ENCODE measurements at regions not wholly inside any gene's neighbourhood (a gene's known extent, or its start where the extent isn't known, plus 50 kb on each side); places are given as distances from the start of the nearest gene placed in this dataset.

DNA sequence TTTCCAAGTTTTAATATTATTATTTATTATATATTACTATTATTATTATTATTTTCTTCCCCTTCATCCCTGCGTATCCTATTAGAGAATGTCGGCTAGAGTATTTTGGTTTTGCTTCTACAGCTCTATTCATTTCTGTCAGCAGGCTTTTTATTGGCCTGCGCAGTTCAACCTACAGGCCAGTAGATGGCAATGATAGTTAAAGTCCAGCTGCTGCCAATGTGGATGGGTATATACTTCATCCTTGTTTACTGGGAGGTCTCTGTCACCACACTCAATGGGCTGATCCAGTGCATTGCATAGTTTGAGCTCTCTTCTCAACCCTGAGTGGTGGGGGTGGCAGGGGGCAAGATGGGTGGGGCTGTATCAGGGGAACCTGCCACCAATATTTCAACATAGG, 799.8 kb downstream of the NSUN3 start:
- in situ Hi-C loops (cut with HindIII; ENCODE audit: low pct_unique_long_range_greater_than_20kb, low sequenced_read_pairs): no loop called here
- peak; percentile 36 to 79 for DNase-seq (ENCODE audit: low read depth in 1 of 2, low spot score in 1 of 2)
- no peak for TF ChIP-seq JUND (IDR thresholded peaks at IDR 0.05; ENCODE audit: low read depth)

GRCh38 chr3:94869059-94869547, 806.2 kb downstream of the NSUN3 start:
- no peak for TF ChIP-seq JUND (IDR thresholded peaks at IDR 0.05; ENCODE audit: low read depth)
- DNase-seq (ENCODE audit: low read depth in 1 of 2, low spot score in 1 of 2): no peak
- in situ Hi-C loops (cut with HindIII; ENCODE audit: low pct_unique_long_range_greater_than_20kb, low sequenced_read_pairs): no loop called here

DNA sequence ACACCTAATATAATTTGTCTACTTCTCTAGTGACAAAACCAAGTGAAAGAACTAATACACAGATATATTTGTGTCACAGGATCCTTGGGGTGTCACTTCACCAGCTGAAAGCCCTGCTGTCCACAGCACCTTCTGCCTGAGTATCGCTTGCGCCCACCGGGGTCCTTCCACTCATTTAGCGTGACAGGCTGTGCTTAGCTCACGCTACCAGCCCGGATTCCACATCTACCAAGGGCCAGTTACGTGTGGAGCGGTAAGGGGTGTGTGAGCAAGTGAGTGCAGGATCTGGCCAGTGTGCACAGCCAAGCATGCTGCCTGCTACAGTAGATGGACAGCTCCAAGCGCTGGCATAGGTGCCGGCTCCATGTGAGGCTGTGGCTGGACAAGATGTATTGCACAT, 810.9 kb downstream of the NSUN3 start:
- TF ChIP-seq JUND (IDR thresholded peaks at IDR 0.05; ENCODE audit: low read depth): no peak
- in situ Hi-C loops (cut with HindIII; ENCODE audit: low pct_unique_long_range_greater_than_20kb, low sequenced_read_pairs): no loop called here
- no peak for DNase-seq (ENCODE audit: low read depth in 1 of 2, low spot score in 1 of 2)

DNA sequence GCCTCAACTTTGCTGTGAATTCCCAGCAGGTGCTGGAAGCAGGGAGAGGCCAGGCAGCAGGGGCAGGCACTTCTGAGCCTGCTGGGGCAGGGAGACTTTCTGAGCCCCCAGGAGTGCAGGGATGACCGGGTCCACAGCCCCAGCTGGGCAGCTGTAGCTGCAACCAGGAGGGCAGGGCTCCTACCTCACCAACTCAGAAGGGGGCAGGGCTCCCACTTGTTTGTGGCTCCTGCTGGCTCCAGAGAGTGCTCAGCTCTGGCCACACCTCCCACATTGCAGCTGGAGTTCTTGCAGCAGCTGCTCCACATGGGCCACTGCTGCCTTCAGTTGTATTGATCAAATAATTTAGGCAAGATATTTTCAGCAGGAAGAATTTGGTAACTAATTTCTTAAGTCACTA, 812.3 kb downstream of the NSUN3 start:
- no peak for TF ChIP-seq JUND (IDR thresholded peaks at IDR 0.05; ENCODE audit: low read depth)
- DNase-seq (ENCODE audit: low read depth in 1 of 2, low spot score in 1 of 2): no peak
- in situ Hi-C loops (cut with HindIII; ENCODE audit: low pct_unique_long_range_greater_than_20kb, low sequenced_read_pairs): no loop called here

DNA sequence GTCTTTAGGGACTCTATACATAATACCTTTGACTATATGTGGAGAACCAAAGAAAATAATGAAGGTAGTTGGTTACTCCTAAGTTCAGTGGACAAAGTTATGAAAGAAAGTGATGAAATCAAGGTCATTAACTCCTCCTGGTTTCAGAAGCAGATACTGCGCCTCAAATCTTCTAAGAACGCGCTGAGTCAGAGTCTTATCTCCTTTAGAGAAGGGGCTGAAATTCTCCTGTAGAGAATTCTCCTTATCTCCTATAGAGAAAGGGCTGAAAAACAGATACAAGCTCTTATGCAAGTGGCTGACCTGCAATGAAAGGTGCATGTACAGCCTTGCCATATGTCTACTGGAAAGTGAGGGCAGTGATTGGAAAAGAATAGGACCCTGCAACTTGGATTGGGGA, 824.2 kb downstream of the NSUN3 start:
- in situ Hi-C loops (cut with HindIII; ENCODE audit: low pct_unique_long_range_greater_than_20kb, low sequenced_read_pairs): no loop called here
- TF ChIP-seq JUND (IDR thresholded peaks at IDR 0.05; ENCODE audit: low read depth): no peak
- DNase-seq (ENCODE audit: low read depth in 1 of 2, low spot score in 1 of 2): no peak

GRCh38 chr3:94896994-94897393, 834.1 kb downstream of the NSUN3 start:
- no peak for DNase-seq (ENCODE audit: low read depth in 1 of 2, low spot score in 1 of 2)
- TF ChIP-seq JUND (IDR thresholded peaks at IDR 0.05; ENCODE audit: low read depth): no peak
- in situ Hi-C loops (cut with HindIII; ENCODE audit: low pct_unique_long_range_greater_than_20kb, low sequenced_read_pairs): no loop called here

DNA sequence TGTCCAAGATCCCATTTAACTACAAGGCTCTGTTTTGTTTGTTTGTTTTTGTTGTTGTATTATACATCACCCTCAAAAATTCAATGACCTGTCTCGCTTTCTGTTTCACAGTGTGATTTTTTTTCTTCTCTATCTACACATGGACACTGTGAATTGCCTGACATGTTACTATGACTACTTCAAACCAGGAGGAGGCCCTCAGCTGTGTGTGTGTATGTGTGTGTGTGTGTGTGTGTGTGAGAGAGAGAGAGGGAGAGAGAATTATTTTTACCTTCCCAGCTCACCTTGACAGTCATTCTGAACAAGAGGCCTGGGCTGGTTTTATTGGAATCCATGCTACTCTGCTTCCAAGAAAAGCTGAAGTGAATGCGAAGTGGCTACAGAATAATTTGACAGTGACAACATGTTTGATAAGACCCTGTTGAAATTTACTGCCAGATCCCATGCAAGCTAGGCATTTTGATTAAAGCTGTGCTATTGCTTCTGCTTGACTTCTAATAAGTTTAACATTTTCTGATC, 841.4 kb downstream of the NSUN3 start:
- in situ Hi-C loops (cut with HindIII; ENCODE audit: low pct_unique_long_range_greater_than_20kb, low sequenced_read_pairs): no loop called here
- TF ChIP-seq JUND (IDR thresholded peaks at IDR 0.05; ENCODE audit: low read depth): no peak
- DNase-seq (ENCODE audit: low read depth in 1 of 2, low spot score in 1 of 2): no peak

DNA sequence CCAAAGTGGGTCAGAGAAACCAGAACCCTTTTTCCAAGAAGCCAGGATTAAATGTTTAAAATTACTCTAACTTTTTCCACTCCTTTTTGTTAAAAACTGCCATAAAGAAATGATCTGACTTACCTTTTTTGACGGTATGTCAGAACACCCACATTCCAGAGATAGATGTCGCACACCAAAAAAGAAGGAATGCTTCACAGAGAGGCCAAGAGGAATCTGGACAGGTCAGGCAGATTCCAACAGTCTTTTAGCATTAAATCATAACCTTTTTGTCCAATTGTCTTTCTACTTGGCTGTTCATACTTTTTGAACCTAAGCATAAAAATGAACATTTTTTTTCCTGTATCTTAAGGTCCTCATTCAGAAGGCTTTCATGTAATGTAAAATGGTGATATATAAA, 846.9 kb downstream of the NSUN3 start:
- DNase-seq (ENCODE audit: low read depth in 1 of 2, low spot score in 1 of 2): no peak
- TF ChIP-seq JUND (IDR thresholded peaks at IDR 0.05; ENCODE audit: low read depth): no peak
- in situ Hi-C loops (cut with HindIII; ENCODE audit: low pct_unique_long_range_greater_than_20kb, low sequenced_read_pairs): no loop called here

DNA sequence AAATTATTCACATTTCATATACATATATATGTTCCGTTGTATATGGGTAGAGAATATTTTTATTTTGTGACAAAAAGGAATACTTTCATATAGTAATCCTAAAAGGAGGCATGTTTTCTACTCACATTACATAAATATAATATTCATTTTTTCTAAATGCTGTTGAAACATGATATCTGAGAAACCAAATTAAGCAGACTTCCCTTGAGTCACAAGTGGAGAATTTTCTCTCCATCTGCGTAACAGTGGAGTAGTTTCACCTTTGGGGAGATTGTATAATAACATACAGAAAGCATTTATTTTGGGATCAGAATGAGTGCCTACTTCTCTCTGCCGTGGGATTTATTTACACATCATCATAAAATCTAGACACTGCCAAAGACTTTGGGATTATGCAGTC, 849.8 kb downstream of the NSUN3 start:
- TF ChIP-seq JUND (IDR thresholded peaks at IDR 0.05; ENCODE audit: low read depth): no peak
- DNase-seq (ENCODE audit: low read depth in 1 of 2, low spot score in 1 of 2): no peak

DNA sequence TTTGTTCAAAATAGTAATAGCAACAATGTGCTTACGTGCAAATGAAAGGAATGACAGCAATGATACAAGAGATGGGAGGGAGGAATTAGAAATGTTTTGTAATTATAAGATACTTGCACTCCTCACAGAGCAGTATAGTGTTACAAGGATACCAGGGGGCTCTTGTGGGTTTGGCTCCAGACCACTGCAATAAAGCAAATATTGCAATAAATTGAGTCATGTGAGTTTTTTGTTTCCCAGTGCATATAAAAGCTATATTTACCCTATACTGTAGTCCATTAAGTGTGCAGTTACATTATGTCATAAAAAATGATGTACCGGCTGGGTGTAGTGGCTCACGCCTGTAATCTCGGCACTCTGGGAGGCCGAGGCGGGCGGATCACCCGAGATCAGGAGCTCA, 864.3 kb downstream of the NSUN3 start:
- no peak for TF ChIP-seq JUND (IDR thresholded peaks at IDR 0.05; ENCODE audit: low read depth)
- in situ Hi-C loops (cut with HindIII; ENCODE audit: low pct_unique_long_range_greater_than_20kb, low sequenced_read_pairs): no loop called here
- no peak for DNase-seq (ENCODE audit: low read depth in 1 of 2, low spot score in 1 of 2)

More for the DNA sequence above, 849.8 kb downstream of the NSUN3 start:
- in situ Hi-C loops (cut with HindIII; ENCODE audit: low pct_unique_long_range_greater_than_20kb, low sequenced_read_pairs): no loop called here

DNA sequence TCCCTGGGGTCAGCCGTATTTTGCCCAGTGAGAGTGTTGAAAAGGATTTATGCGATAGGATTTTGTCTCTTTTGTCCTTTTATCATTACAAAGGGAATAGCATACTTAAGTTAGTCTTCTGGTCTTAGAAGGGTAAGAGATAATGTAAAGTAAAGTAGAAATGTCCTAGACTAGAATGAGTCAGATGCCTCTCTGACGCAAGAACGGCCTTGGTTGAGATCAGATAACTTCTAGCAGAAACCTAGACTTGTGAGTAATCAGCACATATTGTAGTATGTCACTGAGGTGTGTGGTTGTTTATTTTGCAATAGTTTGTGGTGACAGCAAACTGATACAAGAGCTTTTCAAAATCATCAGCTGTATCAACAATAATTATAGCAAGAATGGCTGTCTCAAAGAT, 866.1 kb downstream of the NSUN3 start:
- no peak for TF ChIP-seq JUND (IDR thresholded peaks at IDR 0.05; ENCODE audit: low read depth)
- peak in 1 of 2 experiments; percentile 12 for DNase-seq (ENCODE audit: low read depth in 1 of 2, low spot score in 1 of 2)
- in situ Hi-C loops (cut with HindIII; ENCODE audit: low pct_unique_long_range_greater_than_20kb, low sequenced_read_pairs): no loop called here

GRCh38 chr3:94935738-94936580, 873.1 kb downstream of the NSUN3 start:
- in situ Hi-C loops (cut with HindIII; ENCODE audit: low pct_unique_long_range_greater_than_20kb, low sequenced_read_pairs): no loop called here
- peak; percentile 16 to 84 for DNase-seq (ENCODE audit: low read depth in 1 of 2, low spot score in 1 of 2)
- no peak for TF ChIP-seq JUND (IDR thresholded peaks at IDR 0.05; ENCODE audit: low read depth)

GRCh38 chr3:94937980-94938379, 875.1 kb downstream of the NSUN3 start:
- in situ Hi-C loops (cut with HindIII; ENCODE audit: low pct_unique_long_range_greater_than_20kb, low sequenced_read_pairs): no loop called here
- DNase-seq (ENCODE audit: low read depth in 1 of 2, low spot score in 1 of 2): no peak

More at GRCh38 chr3:94937980-94938379, 875.1 kb downstream of the NSUN3 start:
- no peak for TF ChIP-seq JUND (IDR thresholded peaks at IDR 0.05; ENCODE audit: low read depth)

All from T47D (cell line).